IMR-90 (cell line): ENCODE measurements at regions not wholly inside any gene's neighbourhood (a gene's known extent, or its start where the extent isn't known, plus 50 kb on each side); places are given as distances from the start of the nearest gene placed in this dataset.

Experiments used
- ATAC-seq: fragments of 200-7000 bp; cut with Tn5 transposase; 2 replicates; pipeline ENCODE4 v1.9.1; 2020; ENCODE audit warnings: low read depth, mild to moderate bottlenecking, moderate library complexity
- BruUV-seq: library from RNA; stranded (reverse); fragments of 400-500 nt; replicated peaks from 2 replicates; lab custom pipeline; 2021; lab: Mats Ljungman, UMichigan
- CTCF ChIA-PET: fragments of 300-600 bp; formaldehyde crosslinking; extraction: SDS; loops from one replicate; lab custom pipeline; 2021; ENCODE audit warnings: antibody characterized with exemption; lab: Yijun Ruan, JAX
- POLR2A ChIA-PET: fragments of 300-600 bp; sonication (Branson Sonifier 250); formaldehyde crosslinking; loops from one replicate; lab custom pipeline; 2022; ENCODE audit warnings: antibody characterized with exemption; ENCODE audit not compliant: unreplicated experiment; lab: Charles Lee
- DNase-seq: peaks from one replicate; pipeline ENCODE4 v3.0.0; 2013
- H2AFZ ChIP-seq: replicated peaks from 2 replicates; pipeline ENCODE3; 2013; ENCODE audit warnings: low read length, mild to moderate bottlenecking; ENCODE audit not compliant: poor library complexity
- H2AK5ac ChIP-seq: 2 replicates; pipeline ENCODE4 v1.6.1; 2013; ENCODE audit warnings: low read depth, low read length, inconsistent platforms
- H2AK9ac ChIP-seq: replicated peaks from 2 replicates; pipeline ENCODE3; 2013; ENCODE audit warnings: mild to moderate bottlenecking, low read depth, low read length, moderate library complexity; ENCODE audit not compliant: poor library complexity
- H2BK120ac ChIP-seq: 2 replicates; pipeline ENCODE4 v1.6.1; 2013; ENCODE audit warnings: low read depth, low read length, inconsistent platforms
- H2BK15ac ChIP-seq: 3 replicates; pipeline ENCODE4 v1.6.1; 2013; ENCODE audit warnings: low read depth, low read length, inconsistent platforms
- H2BK20ac ChIP-seq: 2 replicates; pipeline ENCODE4 v1.6.1; 2013; ENCODE audit warnings: low read depth, mild to moderate bottlenecking, inconsistent platforms, low read length, moderate library complexity
- H2BK5ac ChIP-seq: 2 replicates; pipeline ENCODE4 v1.6.1; 2013; ENCODE audit warnings: mild to moderate bottlenecking, low read depth, low read length, inconsistent platforms; ENCODE audit not compliant: poor library complexity, severe bottlenecking
- H3K14ac ChIP-seq: replicated peaks from 2 replicates; pipeline ENCODE4 v1.6.1; 2013; ENCODE audit warnings: low read depth, low read length, inconsistent platforms
- H3K18ac ChIP-seq: 2 replicates; pipeline ENCODE4 v1.6.1; 2013; ENCODE audit warnings: low read depth, low read length, control low read depth
- H3K23ac ChIP-seq: 2 replicates; pipeline ENCODE4 v1.6.1; 2013; ENCODE audit warnings: low read depth, low read length, inconsistent platforms
- H3K27ac ChIP-seq: 2 replicates; pipeline ENCODE4 v1.5.1; 2013; ENCODE audit warnings: mild to moderate bottlenecking, control low read depth, low read length; ENCODE audit not compliant: insufficient read depth
- H3K27me3 ChIP-seq: 2 replicates; pipeline ENCODE4 v1.6.1; 2013; ENCODE audit warnings: low read length; ENCODE audit not compliant: control insufficient read depth, insufficient read depth
- H3K36me3 ChIP-seq: 2 replicates; pipeline ENCODE4 v1.6.1; 2013; ENCODE audit warnings: low read length, mixed read lengths; ENCODE audit not compliant: control insufficient read depth, insufficient read depth
- H3K4ac ChIP-seq: 2 replicates; pipeline ENCODE4 v1.6.1; 2013; ENCODE audit warnings: low read depth, low read length, inconsistent platforms
- H3K4me1 ChIP-seq: 2 replicates; pipeline ENCODE4 v1.6.1; 2013; ENCODE audit warnings: low read length, mixed read lengths; ENCODE audit not compliant: control insufficient read depth, insufficient read depth
- H3K4me2 ChIP-seq: 2 replicates; pipeline ENCODE4 v1.6.1; 2013; ENCODE audit warnings: low read depth, mild to moderate bottlenecking, control low read depth, low read length, moderate library complexity
- H3K4me3 ChIP-seq: 2 replicates; pipeline ENCODE4 v1.5.1; 2013; ENCODE audit warnings: low read depth, mild to moderate bottlenecking, control low read depth, low read length, moderate library complexity; ENCODE audit not compliant: insufficient read depth
- H3K56ac ChIP-seq: 2 replicates; pipeline ENCODE4 v1.6.1; 2013; ENCODE audit warnings: low read length, inconsistent platforms; ENCODE audit not compliant: insufficient read depth; ENCODE audit errors: extremely low read depth
- H3K79me1 ChIP-seq, 2 experiments: 2 replicates each; pipeline ENCODE4 v1.6.1; 2013; ENCODE audit warnings: low read length in 2 of 2, inconsistent platforms in 1 of 2, low read depth in 1 of 2
- H3K9ac ChIP-seq: 2 replicates; pipeline ENCODE4 v1.6.1; 2013; ENCODE audit warnings: low read depth, low read length, control low read depth
- H3K9me1 ChIP-seq: 2 replicates; pipeline ENCODE4 v1.6.1; 2013; ENCODE audit warnings: low read length, inconsistent platforms; ENCODE audit not compliant: insufficient read depth
- H3K9me3 ChIP-seq: 2 replicates; pipeline ENCODE4 v1.6.1; 2013; ENCODE audit warnings: low read length; ENCODE audit not compliant: control insufficient read depth, insufficient read depth
- H4K20me1 ChIP-seq: 2 replicates; pipeline ENCODE4 v1.6.1; 2013; ENCODE audit warnings: low read length, inconsistent platforms; ENCODE audit not compliant: insufficient read depth
- H4K5ac ChIP-seq: 2 replicates; pipeline ENCODE4 v1.6.1; 2013; ENCODE audit warnings: mild to moderate bottlenecking, low read depth, low read length, control low read depth
- H4K8ac ChIP-seq, 2 experiments: 2 replicates each; pipeline ENCODE4 v1.6.1; 2013; ENCODE audit warnings: low read depth in 2 of 2, low read length in 2 of 2, control low read depth in 1 of 2, inconsistent platforms in 1 of 2
- H4K91ac ChIP-seq: 2 replicates; pipeline ENCODE4 v1.6.1; 2013; ENCODE audit warnings: low read depth, low read length, inconsistent platforms; ENCODE audit not compliant: insufficient read depth
- BHLHE40 ChIP-seq: fragments of 150-350 bp; IDR thresholded peaks from 2 replicates; pipeline ENCODE4 v1.6.1; 2016; ENCODE audit warnings: mild to moderate bottlenecking, low read depth, low read length
- CEBPB ChIP-seq: IDR thresholded peaks from 2 replicates; pipeline ENCODE4 v1.6.1; 2012; ENCODE audit warnings: low read depth, low read length, improper control_type of control experiment
- CHD1 ChIP-seq: IDR thresholded peaks from 2 replicates; pipeline ENCODE4 v1.6.1; 2012; ENCODE audit warnings: low read depth, low read length, improper control_type of control experiment
- MAZ ChIP-seq: IDR thresholded peaks from 2 replicates; pipeline ENCODE4 v1.6.1; 2012; ENCODE audit warnings: low read depth, mild to moderate bottlenecking, low read length, improper control_type of control experiment, moderate library complexity, borderline replicate concordance
- RCOR1 ChIP-seq: IDR thresholded peaks from 2 replicates; pipeline ENCODE4 v1.6.1; 2012; ENCODE audit warnings: mild to moderate bottlenecking, low read length, improper control_type of control experiment; ENCODE audit not compliant: insufficient replicate concordance
- WGBS, 2 experiments: methylation state at CpG; one replicate each; pipeline versions ENCODE4 v1.1.5 to v1.1.7; 2013; ENCODE audit warnings: missing lambda C conversion rate in 2 of 2; ENCODE audit not compliant: insufficient read length in 1 of 2; ENCODE audit errors: extremely low coverage in 2 of 2; 5-methylcytosine and 5-hydroxymethylcytosine counted together
- dilution Hi-C: fragments of 300-500 bp; cut with HindIII; formaldehyde crosslinking; loops from one replicate; pipeline ENCODE4 v1.14.3; 2018; ENCODE audit warnings: low sequenced_read_pairs; ENCODE audit not compliant: unreplicated experiment
- in situ Hi-C: fragments of 300-500 bp; cut with MboI; formaldehyde crosslinking; loops from 3 replicates; pipeline ENCODE4 v1.14.3; 2019; ENCODE audit warnings: low sequenced_read_pairs, inconsistent platforms, mixed read lengths
- intact Hi-C: fragments of 100-400 bp; cut with micrococcal nuclease; formaldehyde crosslinking; loops from 2 replicates; pipeline ENCODE4 v1.10.0; 2022

DNA sequence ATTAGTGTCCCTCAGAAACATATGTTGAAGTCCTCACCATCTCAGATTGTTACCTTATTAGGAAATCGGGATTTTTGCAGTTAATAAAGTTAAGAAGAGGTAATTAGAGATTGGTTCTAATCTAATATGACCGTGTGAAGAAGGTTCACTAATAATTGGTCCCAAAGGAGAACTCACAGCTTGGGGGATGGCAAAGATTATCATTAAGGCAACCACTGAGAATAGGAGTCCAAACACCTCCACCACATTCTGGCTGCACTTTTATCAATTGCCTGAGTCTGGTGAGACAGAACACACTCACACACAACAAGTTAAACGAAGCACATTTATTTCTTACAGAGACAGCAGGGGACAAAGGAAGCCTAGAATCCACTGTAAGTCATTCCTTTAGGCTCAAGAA lies 94.9 kb upstream of the PRDM9 start:
- Histone ChIP-seq H3K4me1 (no peaks in the 10 kb centered on the region), H3K18ac (no peak overlapping the region), H3K9me1 (no peaks in the 10 kb centered on the region), H2AK9ac (no peak overlapping the region), H4K8ac (no peak overlapping the region), H2BK15ac (no peak overlapping the region), H3K56ac (no peak overlapping the region), H3K9me3 (peaks cover 8% of the 10 kb centered on the region), H3K4ac (no peak overlapping the region), H2AFZ (no peak overlapping the region), H3K4me3 (no peak overlapping the region), H2BK5ac (no peak overlapping the region), H2AK5ac (no peak overlapping the region), H3K27ac (no peak overlapping the region), H3K14ac (no peak overlapping the region), H3K23ac (no peak overlapping the region), H3K27me3 (no peaks in the 10 kb centered on the region), H4K5ac (no peak overlapping the region), H3K79me1 (no peaks in the 10 kb centered on the region), H3K36me3 (no peaks in the 10 kb centered on the region), H2BK120ac (no peak overlapping the region), H4K20me1 (no peaks in the 10 kb centered on the region), H2BK20ac (no peak overlapping the region), H3K4me2 (no peak overlapping the region), H3K9ac (no peak overlapping the region), H4K91ac (no peak overlapping the region)
- ATAC-seq (no peak), DNase-seq (no peak)
- in situ Hi-C loops, result no loop called here
- no TSS peak for BruUV-seq
- POLR2A ChIA-PET, result no interaction called here
- no CpG with 5 or more reads among the region's 3 CpGs for WGBS, 2 experiments
- intact Hi-C loops, result no loop called here
- CTCF ChIA-PET, result no interaction called here
- TF ChIP-seq MAZ (no peak), CEBPB (no peak), CHD1 (no peak), BHLHE40 (no peak), RCOR1 (no peak)
- dilution Hi-C loops, result no loop called here
